Upper lobe of left lung (tissue), 6 donors: ENCODE measurements at regions not wholly inside any gene's neighbourhood (a gene's known extent, or its start where the extent isn't known, plus 50 kb on each side); places are given as distances from the start of the nearest gene placed in this dataset.

Source experiments
- ATAC-seq, 2 donors: fragments of 200-7000 bp; cut with Tn5 transposase; one replicate each; pipeline ENCODE4 v1.9.1; 2022; ENCODE audit warnings: mild to moderate bottlenecking in 2 of 2, moderate library complexity in 2 of 2; ENCODE audit not compliant: low FRiP score in 2 of 2
- DNase-seq, 2 donors: peaks; one replicate each; pipeline ENCODE4 v3.0.0-alpha.2; 2019 to 2020
- H3K27ac ChIP-seq, 4 donors: fragments of 200-600 bp; sonication (generic); one replicate each; pipeline ENCODE4 v1.5.1; 2016 to 2019
- H3K27me3 ChIP-seq, 4 donors: fragments of 200-600 bp; sonication (generic); one replicate each; pipeline ENCODE4 v1.5.1; 2017 to 2019
- H3K36me3 ChIP-seq, 4 donors: fragments of 200-600 bp; sonication (generic); one replicate each; pipeline ENCODE4 v1.5.1; 2016 to 2019
- H3K4me1 ChIP-seq, 4 donors: fragments of 200-600 bp; sonication (generic); one replicate each; pipeline ENCODE4 v1.5.1; 2018 to 2019
- H3K4me3 ChIP-seq, 4 donors: fragments of 200-600 bp; sonication (generic); one replicate each; pipeline ENCODE4 v1.5.1; 2017 to 2019; ENCODE audit warnings: mild to moderate bottlenecking in 2 of 4, moderate library complexity in 1 of 4
- H3K9me3 ChIP-seq, 4 donors: fragments of 200-600 bp; sonication (generic); one replicate each; pipeline ENCODE4 v1.5.1; 2018 to 2019
- CTCF ChIP-seq, 6 experiments: fragments of 450-650 bp in 4 of 6; fragments of 200-600 bp in 2 of 6; sonication (generic) in 2 of 6; IDR thresholded peaks; one replicate each; pipeline ENCODE4 v1.5.1; 2016 to 2019; ENCODE audit warnings: antibody characterized with exemption in 6 of 6
- EP300 ChIP-seq, 4 donors: sonication (generic); formaldehyde crosslinking; IDR thresholded peaks; one replicate each; pipeline ENCODE4 v1.5.1; 2017; ENCODE audit warnings: antibody characterized with exemption in 4 of 4, control low read depth in 2 of 4
- POLR2A ChIP-seq, 4 donors: fragments of 450-650 bp; IDR thresholded peaks; one replicate each; pipeline ENCODE4 v1.5.1; 2016 to 2017; ENCODE audit warnings: antibody characterized with exemption in 4 of 4, mild to moderate bottlenecking in 2 of 4
- POLR2AphosphoS5 ChIP-seq, 2 donors: sonication (generic); formaldehyde crosslinking; IDR thresholded peaks; one replicate each; pipeline ENCODE4 v1.5.1; 2017; ENCODE audit warnings: antibody characterized with exemption in 2 of 2
- WGBS, 2 donors: methylation state at CpG; one replicate each; pipeline ENCODE4 v1.1.5; 2017 to 2018; 5-methylcytosine and 5-hydroxymethylcytosine counted together
- donor health status: DM: no; HTN: no; CAD: no; lungs with moderate emphysema.
- donor health status: DM: no; HTN: yes; CAD: no; lungs with severe emphysema.

GRCh38 chr1:22362626-22363402 is 88.8 kb upstream of the ZBTB40 start:
- peak in 1 of 2 donors; percentile 30 for DNase-seq
- no peak for TF ChIP-seq POLR2A (IDR thresholded peaks at IDR 0.05)
- TF ChIP-seq EP300 (IDR thresholded peaks at IDR 0.05), result no peak
- no peak for TF ChIP-seq POLR2AphosphoS5 (IDR thresholded peaks at IDR 0.05)
- TF ChIP-seq CTCF (IDR thresholded peaks at IDR 0.05), result no peak
- WGBS, 2 donors, result 68% methylated on average over 6 of the region's 6 CpGs
- no peaks in the 10 kb centered on the region for H3K9me3 ChIP-seq
- no peak overlapping the region for H3K27ac ChIP-seq
- H3K36me3 ChIP-seq, result no peaks in the 10 kb centered on the region
- ATAC-seq, result no peak
- H3K4me3 ChIP-seq, result no peak overlapping the region
- no peaks in the 10 kb centered on the region for H3K4me1 ChIP-seq
- no peaks in the 10 kb centered on the region for H3K27me3 ChIP-seq

GRCh38 chr1:22363403-22364325 is 88.0 kb upstream of the ZBTB40 start:
- WGBS, 2 donors, result 67 to 83% methylated on average over 11 to 13 of the region's 13 CpGs
- no peaks in the 10 kb centered on the region for H3K27me3 ChIP-seq
- no peaks in the 10 kb centered on the region for H3K9me3 ChIP-seq
- no peak overlapping the region for H3K27ac ChIP-seq
- H3K4me1 ChIP-seq, result no peaks in the 10 kb centered on the region
- H3K4me3 ChIP-seq, result no peak overlapping the region
- ATAC-seq (no peak), DNase-seq (no peak)
- TF ChIP-seq EP300 (IDR thresholded peaks at IDR 0.05) (no peak), POLR2AphosphoS5 (IDR thresholded peaks at IDR 0.05) (no peak), POLR2A (IDR thresholded peaks at IDR 0.05) (no peak), CTCF (IDR thresholded peaks at IDR 0.05) (no peak)
- H3K36me3 ChIP-seq, result no peaks in the 10 kb centered on the region

GRCh38 chr1:22364326-22364650 is 87.4 kb upstream of the ZBTB40 start:
- no peak overlapping the region for H3K4me3 ChIP-seq
- H3K4me1 ChIP-seq, result no peaks in the 10 kb centered on the region
- DNase-seq (peak in 1 of 2 donors; percentile 31), ATAC-seq (no peak)
- no peaks in the 10 kb centered on the region for H3K9me3 ChIP-seq
- no peaks in the 10 kb centered on the region for H3K27me3 ChIP-seq
- whole genome bisulfite sequencing, 2 donors, result 50 to 70% methylated on average over 5 of the region's 5 CpGs
- no peak for TF ChIP-seq POLR2A (IDR thresholded peaks at IDR 0.05)
- no peak for TF ChIP-seq CTCF (IDR thresholded peaks at IDR 0.05)
- TF ChIP-seq POLR2AphosphoS5 (IDR thresholded peaks at IDR 0.05), result no peak
- no peak for TF ChIP-seq EP300 (IDR thresholded peaks at IDR 0.05)
- no peaks in the 10 kb centered on the region for H3K36me3 ChIP-seq
- no peak overlapping the region for H3K27ac ChIP-seq

- 70 to 76% methylated on average over 5 of the region's 5 CpGs for WGBS, 2 donors
- Histone ChIP-seq H3K27me3 (no peaks in the 10 kb centered on the region), H3K4me3 (no peak overlapping the region), H3K9me3 (no peaks in the 10 kb centered on the region), H3K36me3 (no peaks in the 10 kb centered on the region), H3K27ac (no peak overlapping the region), H3K4me1 (no peaks in the 10 kb centered on the region)
- TF ChIP-seq EP300 (IDR thresholded peaks at IDR 0.05) (no peak), CTCF (IDR thresholded peaks at IDR 0.05) (no peak), POLR2AphosphoS5 (IDR thresholded peaks at IDR 0.05) (no peak), POLR2A (IDR thresholded peaks at IDR 0.05) (no peak)
- DNase-seq (no peak), ATAC-seq (no peak)
Observed at GRCh38 chr1:22364764-22365163, 86.9 kb upstream of the ZBTB40 start.
